ENCODE measurements at regions not wholly inside any gene's neighbourhood (a gene's known extent, or its start where the extent isn't known, plus 50 kb on each side); places are given as distances from the start of the nearest gene placed in this dataset.
"Not testable (repeated sequence)": the region's sequence is repeated elsewhere in the genome, so short reads cannot be mapped to it uniquely, and the experiment has no call there.

GRCh38 chr6:144928847-144929246, 643.7 kb downstream of the UTRN start:
- peak; percentile 33 for DNase-seq (ENCODE audit: low read depth)

DNA sequence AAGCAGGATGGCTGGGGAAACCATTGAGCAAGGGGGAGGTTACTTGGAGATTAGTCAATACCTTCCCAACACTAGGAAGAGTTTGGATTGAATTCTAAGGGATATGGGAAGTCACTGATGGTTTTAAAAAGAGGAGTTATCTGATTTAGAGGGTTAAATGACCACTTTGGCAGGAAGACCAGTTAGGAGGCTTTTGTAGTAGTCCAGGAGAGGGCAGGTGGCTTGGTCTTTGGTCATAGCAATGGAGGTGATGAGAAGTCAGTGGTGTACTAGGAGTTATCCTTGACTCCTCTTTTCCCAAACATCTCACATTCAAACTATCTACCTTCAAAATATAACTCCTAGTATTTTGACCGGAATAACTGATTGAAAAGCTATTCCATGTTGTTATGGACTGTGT, 644.1 kb downstream of the UTRN start:
- DNase-seq (ENCODE audit: low read depth) = no peak

GRCh38 chr6:144931172-144932035, 646.3 kb downstream of the UTRN start:
- DNase-seq (ENCODE audit: low read depth) = peak; percentile 45

- DNase-seq (ENCODE audit: low read depth) = no peak
Measured at GRCh38 chr6:144932621-144933020, 647.5 kb downstream of the UTRN start.

DNA sequence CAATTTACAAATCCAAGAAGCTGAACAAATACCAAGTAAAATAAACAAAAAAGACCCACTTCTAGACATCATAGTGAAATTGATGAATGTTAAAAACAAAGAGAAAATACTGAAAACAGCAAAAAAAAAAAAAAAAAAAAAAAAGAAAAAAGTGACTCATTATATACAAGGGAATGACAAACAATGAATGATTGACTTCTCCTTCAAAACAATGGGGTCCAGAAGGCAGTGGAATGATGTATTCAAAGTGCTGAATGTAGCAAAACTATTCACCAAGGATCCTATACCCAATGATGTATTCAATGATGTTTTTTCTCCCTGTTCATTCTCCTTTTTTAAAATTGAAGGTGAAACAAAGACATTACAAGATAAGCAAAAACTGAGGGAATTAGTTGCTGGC, 650.0 kb downstream of the UTRN start:
- no peak for DNase-seq (ENCODE audit: low read depth)

DNA sequence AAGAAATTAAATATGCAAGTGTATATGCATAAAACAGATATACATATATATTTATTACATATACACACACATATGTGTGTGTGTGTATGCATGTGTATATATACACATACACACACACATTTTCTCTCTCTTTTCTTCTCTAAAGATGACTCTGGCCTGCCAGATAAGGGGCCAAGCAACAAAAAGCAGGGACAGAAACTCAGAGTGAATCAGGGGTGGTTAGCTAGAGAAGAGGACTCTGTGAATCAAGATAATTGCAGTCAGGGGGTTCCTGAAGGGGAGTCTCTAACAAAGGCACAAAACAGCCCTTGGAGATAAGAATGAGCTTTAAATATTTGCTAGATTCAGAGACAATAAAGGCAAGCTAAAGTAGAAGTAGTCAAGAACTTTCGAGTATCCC, 650.5 kb downstream of the UTRN start:
- no peak for DNase-seq (ENCODE audit: low read depth)

- peak; percentile 25 for DNase-seq (ENCODE audit: low read depth)
Measured at GRCh38 chr6:144936764-144937163, 651.6 kb downstream of the UTRN start.

DNA sequence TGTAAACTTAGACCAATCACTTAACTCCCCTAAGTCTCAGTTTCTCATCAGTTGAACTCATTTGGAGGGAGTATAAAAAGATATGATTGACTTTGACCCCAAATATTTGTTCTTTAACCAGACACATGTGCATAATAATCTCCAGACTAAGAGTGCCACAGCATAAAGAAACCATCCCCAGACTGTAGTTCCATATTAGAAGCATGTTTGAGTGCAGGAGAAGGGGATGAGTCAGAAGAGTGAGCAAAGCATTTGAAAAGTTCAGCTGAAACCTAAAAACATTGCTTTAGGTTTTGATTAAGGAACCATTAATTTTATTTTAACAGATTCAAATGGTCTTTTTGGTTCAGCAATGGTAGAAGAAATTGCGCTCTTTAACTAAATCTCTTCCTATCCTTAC, 654.8 kb downstream of the UTRN start:
- DNase-seq (ENCODE audit: low read depth) = no peak

DNA sequence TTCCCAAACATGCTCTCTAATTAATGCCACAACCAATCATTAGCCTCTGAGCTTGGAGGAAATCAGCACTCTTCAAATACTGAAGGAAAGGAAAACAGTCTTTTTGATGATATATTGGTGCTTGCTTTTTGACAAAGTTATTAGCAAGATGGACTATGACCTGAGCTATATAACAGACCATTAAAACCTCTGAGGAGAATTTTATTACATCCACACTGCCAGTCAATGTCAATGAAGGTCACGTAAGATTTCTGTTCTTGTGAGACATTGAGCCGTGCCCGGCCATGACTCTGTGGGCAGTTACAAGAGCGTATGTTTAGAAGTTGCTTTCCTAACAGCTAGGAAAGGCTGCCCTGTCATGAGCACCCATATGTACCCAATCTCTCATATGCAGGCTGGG, 659.0 kb downstream of the UTRN start:
- DNase-seq (ENCODE audit: low read depth) = no peak

DNA sequence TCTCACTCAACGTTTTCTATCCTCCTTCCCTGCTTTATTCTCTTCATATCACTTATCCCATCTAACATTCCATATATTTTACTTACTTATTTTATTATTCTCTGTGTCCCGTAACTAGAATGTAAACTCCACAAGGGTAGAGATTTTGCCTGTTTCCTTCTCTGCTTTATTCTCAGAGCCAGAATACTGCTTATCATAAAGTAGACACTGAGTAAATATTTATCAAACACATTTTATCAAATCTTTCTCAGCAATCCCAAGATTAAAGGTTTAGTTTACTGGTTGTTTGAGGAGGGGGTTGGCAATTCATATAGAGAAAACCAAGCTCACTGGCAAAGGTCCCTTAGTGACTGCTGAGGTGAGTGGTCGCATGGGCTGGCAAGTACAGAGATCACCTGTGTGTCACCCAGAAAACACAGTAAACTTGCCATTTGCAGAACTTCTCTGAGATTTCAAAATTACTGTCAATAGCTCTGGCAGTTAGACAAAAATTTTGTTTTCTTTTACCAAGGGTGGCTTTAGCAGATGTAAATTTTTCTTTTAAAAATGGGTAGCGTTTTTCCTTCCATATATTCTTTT, 662.4 kb downstream of the UTRN start:
- no peak for DNase-seq (ENCODE audit: low read depth)

GRCh38 chr6:144951730-144952437, 666.7 kb downstream of the UTRN start:
- no peak for DNase-seq (ENCODE audit: low read depth)

DNA sequence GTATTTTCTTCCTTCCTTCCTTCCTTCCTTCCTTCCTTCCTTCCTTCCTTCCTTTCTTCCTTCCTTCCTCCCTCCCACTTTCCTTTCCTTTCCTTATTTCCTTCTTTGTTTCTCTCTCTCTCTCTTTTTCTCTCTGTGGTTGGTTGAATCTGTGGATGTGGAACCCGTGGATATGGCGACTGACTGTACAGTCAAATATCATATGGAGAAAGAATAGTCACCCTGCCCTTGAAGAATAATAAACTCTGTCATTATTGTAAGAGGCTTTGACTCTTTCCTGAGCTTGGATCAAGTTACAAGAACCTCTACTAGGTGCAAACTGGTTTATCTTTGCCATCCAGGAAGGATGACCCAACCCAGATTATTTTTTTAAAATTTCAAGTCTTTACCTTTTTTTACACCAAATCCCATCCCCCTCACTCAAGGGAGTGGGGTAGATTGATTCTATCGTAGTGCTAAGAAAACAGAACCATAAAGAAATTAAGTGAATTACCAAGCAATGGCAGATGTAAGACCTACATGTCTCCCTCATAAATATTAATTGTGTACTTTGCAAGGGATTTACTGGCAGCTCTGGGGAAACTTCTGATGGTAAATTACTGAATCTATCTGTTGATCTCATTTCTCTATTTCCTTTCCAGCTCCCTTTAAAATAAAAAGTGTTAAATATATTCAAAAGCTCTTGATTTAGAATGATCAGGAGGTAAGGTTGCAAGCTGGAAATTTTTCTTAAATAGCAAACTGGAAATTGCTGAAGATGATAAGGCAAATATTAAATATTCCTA, 667.5 kb downstream of the UTRN start:
- no peak for DNase-seq (ENCODE audit: low read depth)

GRCh38 chr6:144953552-144954240, 668.6 kb downstream of the UTRN start:
- peak; percentile 76 for DNase-seq (ENCODE audit: low read depth)

GRCh38 chr6:144954241-144954556, 669.1 kb downstream of the UTRN start:
- DNase-seq (ENCODE audit: low read depth) = no peak

DNA sequence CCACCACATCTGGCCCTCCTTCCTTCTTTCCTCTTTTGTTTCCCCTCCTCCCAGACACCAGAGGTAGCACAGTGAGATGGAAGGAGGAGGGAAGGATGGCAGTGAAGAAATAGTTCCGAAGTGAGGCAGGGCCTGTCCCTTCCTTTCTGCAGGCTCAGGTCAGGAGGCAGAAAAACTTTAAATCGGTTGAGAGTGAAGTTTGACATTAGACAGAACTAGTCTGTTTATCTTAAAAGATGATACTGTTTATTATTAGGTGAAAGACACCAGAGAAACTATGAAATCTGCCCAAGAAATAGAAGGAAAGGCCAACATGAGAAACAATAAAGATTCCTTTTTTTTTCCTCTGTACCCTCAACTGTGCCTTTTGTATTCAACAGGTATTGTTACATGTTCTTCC, 670.3 kb downstream of the UTRN start:
- no peak for DNase-seq (ENCODE audit: low read depth)

DNA sequence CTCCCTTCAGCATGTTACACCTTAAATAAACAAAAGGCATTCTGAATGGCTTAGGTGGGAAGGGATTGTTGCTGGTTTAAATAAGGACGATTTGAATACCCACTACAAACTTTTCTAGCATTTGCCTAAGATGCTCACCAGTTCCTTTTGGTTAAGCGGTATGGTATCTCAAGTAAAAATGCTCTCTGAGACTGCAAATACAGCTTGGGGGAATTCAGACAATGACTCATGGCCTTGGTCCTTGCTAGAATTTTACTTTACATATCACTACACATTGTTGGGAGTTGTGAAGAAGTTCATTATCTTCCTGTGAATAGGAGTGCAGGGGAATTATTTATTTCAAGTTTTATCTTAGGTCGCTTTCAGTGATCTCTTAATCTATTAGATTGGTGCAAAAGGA, 670.7 kb downstream of the UTRN start:
- no peak for DNase-seq (ENCODE audit: low read depth)

GRCh38 chr6:144956697-144957096, 671.6 kb downstream of the UTRN start:
- not testable (repeated sequence) for DNase-seq (ENCODE audit: low read depth)

GRCh38 chr6:144957236-144957937, 672.3 kb downstream of the UTRN start:
- DNase-seq (ENCODE audit: low read depth) = no peak

DNA sequence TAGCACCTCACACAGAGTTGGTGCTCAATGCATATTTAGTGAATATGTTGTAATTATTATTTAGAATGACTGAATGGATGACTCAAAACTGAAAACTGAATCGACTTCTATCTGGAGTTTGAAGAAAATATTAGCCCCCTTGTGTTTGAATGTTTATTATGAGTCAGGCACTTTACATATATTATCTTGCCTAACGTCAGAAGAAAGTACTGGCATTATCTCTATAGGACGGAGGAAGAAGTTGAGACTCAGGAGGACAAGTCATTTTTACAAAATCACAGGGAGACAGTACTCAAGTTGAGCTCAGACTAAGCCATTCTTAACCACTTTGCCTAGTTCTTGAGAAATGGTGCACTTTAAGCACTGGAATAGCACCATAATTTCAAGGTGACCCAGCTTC, 684.0 kb downstream of the UTRN start:
- no peak for DNase-seq (ENCODE audit: low read depth)

GRCh38 chr6:144969602-144970272, 684.6 kb downstream of the UTRN start:
- no peak for DNase-seq (ENCODE audit: low read depth)

All from fibroblast of gingiva (primary cell).